Erythroblast (primary cell): ENCODE measurements at regions not wholly inside any gene's neighbourhood (a gene's known extent, or its start where the extent isn't known, plus 50 kb on each side); places are given as distances from the start of the nearest gene placed in this dataset.

Experiments
- GATA1 ChIP-seq: IDR thresholded peaks from 2 replicates; pipeline ENCODE4 v1.6.1; 2011; ENCODE audit warnings: low read depth, mild to moderate bottlenecking, control low read depth, low read length, moderate library complexity
- POLR2A ChIP-seq: IDR thresholded peaks from 2 replicates; pipeline ENCODE4 v1.6.1; 2011; ENCODE audit warnings: mild to moderate bottlenecking, low read length

DNA sequence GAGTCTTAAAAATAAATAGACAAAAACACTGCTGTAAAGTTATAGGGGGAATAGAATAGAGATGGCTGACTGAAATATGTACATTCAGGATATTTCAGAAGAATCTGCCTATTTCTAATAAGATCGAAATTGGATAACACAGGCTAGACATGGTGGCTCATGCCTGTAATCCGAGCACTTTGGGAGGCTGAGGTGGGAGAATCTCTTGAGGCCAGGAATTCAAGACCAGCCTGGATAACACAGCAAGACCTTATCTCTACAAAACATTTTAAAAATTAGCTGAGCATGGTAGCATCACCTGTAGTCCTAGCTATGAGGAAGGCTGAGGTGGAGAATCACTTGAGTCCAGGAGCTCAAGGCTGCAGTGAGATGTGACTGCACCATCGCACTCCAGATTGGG, 146.6 kb upstream of the CCDC150 start:
- TF ChIP-seq POLR2A = no peak
- no peak for TF ChIP-seq GATA1
